A204.1 (cell line): ENCODE measurements at regions not wholly inside any gene's neighbourhood (a gene's known extent, or its start where the extent isn't known, plus 50 kb on each side); places are given as distances from the start of the nearest gene placed in this dataset.

Source experiments
- FAIRE-seq: peaks from 2 replicates; lab custom pipeline; 2012; peaks lifted over from hg19 to GRCh38; lab: Jason Lieb, UNC

- FAIRE-seq, result no peak
Measured at GRCh38 chr18:78661316-78661715, 318.3 kb upstream of the SALL3 start.

- FAIRE-seq, result no peak
Measured at GRCh38 chr18:78662879-78663278, 316.7 kb upstream of the SALL3 start.

- FAIRE-seq, result no peak
Measured at GRCh38 chr18:78664048-78664447, 315.6 kb upstream of the SALL3 start.

GRCh38 chr18:78664848-78665247, 314.8 kb upstream of the SALL3 start:
- FAIRE-seq, result no peak

- no peak for FAIRE-seq
Measured at GRCh38 chr18:78665644-78666043, 314.0 kb upstream of the SALL3 start.

- no peak for FAIRE-seq
Measured at GRCh38 chr18:78666666-78667335, 312.8 kb upstream of the SALL3 start.

GRCh38 chr18:78670778-78671391, 308.7 kb upstream of the SALL3 start:
- FAIRE-seq, result no peak

GRCh38 chr18:78671551-78671950, 308.1 kb upstream of the SALL3 start:
- FAIRE-seq, result no peak

GRCh38 chr18:78672862-78673446, 306.7 kb upstream of the SALL3 start:
- no peak for FAIRE-seq

- FAIRE-seq, result no peak
Measured at GRCh38 chr18:78673516-78674321, 305.9 kb upstream of the SALL3 start.

- no peak for FAIRE-seq
Measured at GRCh38 chr18:78675231-78675630, 304.4 kb upstream of the SALL3 start.

- no peak for FAIRE-seq
Measured at GRCh38 chr18:78676622-78677482, 302.8 kb upstream of the SALL3 start.

GRCh38 chr18:78677483-78678317, 301.9 kb upstream of the SALL3 start:
- no peak for FAIRE-seq

GRCh38 chr18:78678318-78678695, 301.3 kb upstream of the SALL3 start:
- no peak for FAIRE-seq

- FAIRE-seq, result no peak
Measured at GRCh38 chr18:78679031-78679430, 300.6 kb upstream of the SALL3 start.

- no peak for FAIRE-seq
Measured at GRCh38 chr18:78679613-78680260, 299.9 kb upstream of the SALL3 start.

GRCh38 chr18:78681396-78681795, 298.2 kb upstream of the SALL3 start:
- no peak for FAIRE-seq

GRCh38 chr18:78681934-78682333, 297.7 kb upstream of the SALL3 start:
- no peak for FAIRE-seq

- no peak for FAIRE-seq
Measured at GRCh38 chr18:78682716-78683115, 296.9 kb upstream of the SALL3 start.

- no peak for FAIRE-seq
Measured at GRCh38 chr18:78683191-78684010, 296.2 kb upstream of the SALL3 start.
